ENCODE measurements at regions not wholly inside any gene's neighbourhood (a gene's known extent, or its start where the extent isn't known, plus 50 kb on each side); places are given as distances from the start of the nearest gene placed in this dataset.

GRCh38 chr1:232276651-232277050 is 353.3 kb downstream of the SIPA1L2 start:
- TF ChIP-seq CTCF (IDR thresholded peaks at IDR 0.05; ENCODE audit: insufficient read depth, low read length) (no peak), POLR2AphosphoS5 (IDR thresholded peaks at IDR 0.05; ENCODE audit: low read depth) (no peak), GABPA (IDR thresholded peaks at IDR 0.05; ENCODE audit: low read depth) (no peak), REST (IDR thresholded peaks at IDR 0.05; ENCODE audit: insufficient replicate concordance, low read depth) (no peak), SPI1 (IDR thresholded peaks at IDR 0.05; ENCODE audit: borderline replicate concordance, low read depth) (no peak)
